GM12872 (cell line): ENCODE measurements at regions not wholly inside any gene's neighbourhood (a gene's known extent, or its start where the extent isn't known, plus 50 kb on each side); places are given as distances from the start of the nearest gene placed in this dataset.

Experiments used
- TF ChIP-seq, protein P1 (sequence below): IDR thresholded peaks from 3 replicates; pipeline ENCODE4 v1.5.1; 2011; ENCODE audit warnings: low read depth, mild to moderate bottlenecking, low read length, moderate library complexity; ENCODE audit not compliant: insufficient read depth

DNA sequence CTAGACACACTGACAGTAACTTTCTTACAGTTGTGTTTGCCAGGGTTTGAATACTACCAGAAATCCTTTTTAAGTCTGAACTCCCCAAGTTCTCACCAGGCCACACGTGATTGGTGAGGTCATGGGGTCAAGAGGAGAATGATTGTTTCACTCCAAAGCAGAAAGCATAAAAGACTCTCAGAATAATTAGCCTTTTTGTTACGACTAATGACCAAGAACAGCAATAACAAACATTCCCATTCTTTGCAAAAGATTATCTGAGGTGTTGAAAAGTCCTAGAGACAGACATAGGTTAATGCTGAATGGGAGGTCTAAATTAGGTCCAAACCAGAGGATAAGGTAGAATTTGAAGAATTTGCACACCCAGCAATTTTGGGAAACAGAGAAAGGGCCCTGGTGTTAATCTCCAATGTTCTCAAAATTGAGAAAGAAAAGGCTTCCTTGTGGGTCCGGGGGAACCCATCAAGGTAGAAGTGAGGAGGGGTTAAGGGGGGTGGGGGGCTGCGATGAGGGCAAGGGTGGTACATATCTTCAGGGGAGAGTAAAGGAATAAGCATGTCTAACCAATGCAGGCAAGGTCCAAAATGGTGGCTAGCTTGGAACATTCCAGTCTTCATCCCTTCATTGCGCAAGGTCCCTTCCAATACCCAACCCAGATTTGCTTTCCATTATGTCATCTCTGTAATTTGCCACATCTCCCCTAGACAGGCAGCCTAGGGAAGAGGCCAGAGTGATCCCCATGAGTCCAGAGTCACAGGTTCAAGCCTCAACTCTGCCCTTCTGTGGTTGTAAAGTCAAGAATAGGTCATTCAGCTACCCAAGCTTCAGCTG, 74.6 kb upstream of the NFIA start:
- TF ChIP-seq, protein P1, sequence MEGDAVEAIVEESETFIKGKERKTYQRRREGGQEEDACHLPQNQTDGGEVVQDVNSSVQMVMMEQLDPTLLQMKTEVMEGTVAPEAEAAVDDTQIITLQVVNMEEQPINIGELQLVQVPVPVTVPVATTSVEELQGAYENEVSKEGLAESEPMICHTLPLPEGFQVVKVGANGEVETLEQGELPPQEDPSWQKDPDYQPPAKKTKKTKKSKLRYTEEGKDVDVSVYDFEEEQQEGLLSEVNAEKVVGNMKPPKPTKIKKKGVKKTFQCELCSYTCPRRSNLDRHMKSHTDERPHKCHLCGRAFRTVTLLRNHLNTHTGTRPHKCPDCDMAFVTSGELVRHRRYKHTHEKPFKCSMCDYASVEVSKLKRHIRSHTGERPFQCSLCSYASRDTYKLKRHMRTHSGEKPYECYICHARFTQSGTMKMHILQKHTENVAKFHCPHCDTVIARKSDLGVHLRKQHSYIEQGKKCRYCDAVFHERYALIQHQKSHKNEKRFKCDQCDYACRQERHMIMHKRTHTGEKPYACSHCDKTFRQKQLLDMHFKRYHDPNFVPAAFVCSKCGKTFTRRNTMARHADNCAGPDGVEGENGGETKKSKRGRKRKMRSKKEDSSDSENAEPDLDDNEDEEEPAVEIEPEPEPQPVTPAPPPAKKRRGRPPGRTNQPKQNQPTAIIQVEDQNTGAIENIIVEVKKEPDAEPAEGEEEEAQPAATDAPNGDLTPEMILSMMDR: no peak

- TF ChIP-seq, protein P1: no peak
Measured at GRCh38 chr1:61005614-61006580, 76.5 kb upstream of the NFIA start.

DNA sequence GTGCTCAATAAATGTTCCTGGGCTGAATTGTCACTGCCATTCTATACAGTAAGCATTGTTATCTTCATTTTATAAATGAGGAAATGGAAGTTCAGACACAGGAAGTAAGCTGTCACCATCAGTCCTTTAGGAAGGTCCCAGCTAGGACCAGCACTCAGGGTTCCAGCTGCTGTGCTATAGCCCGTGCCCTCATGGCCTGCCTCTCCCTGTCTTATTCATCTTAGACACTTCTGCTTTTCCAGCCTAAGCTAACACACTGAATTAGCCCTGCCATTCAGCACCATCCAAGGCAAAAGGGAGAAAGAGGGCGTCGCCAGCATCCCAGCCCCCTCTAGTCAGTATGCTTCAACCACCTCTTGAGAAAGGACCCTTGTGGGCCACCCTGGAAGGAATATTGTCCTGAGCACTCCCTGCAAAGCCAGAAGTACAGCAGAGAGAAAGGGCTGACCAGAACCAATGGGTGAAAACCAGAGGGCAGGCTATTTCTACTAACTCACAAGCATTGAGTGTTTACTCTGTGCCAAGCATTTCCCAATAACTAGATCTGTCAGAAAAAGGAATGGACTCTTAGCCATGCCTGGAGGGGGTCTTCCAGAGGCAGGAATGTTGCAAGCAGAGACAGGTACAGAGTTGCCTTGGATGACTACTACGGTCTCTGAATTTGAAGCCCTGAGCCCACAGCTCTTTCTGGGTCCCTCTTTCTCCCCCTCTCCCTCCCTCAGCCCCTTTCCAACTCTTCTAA, 77.9 kb upstream of the NFIA start:
- TF ChIP-seq, protein P1: no peak

- TF ChIP-seq, protein P1: no peak
Measured at GRCh38 chr1:61000327-61000726, 82.0 kb upstream of the NFIA start.

DNA sequence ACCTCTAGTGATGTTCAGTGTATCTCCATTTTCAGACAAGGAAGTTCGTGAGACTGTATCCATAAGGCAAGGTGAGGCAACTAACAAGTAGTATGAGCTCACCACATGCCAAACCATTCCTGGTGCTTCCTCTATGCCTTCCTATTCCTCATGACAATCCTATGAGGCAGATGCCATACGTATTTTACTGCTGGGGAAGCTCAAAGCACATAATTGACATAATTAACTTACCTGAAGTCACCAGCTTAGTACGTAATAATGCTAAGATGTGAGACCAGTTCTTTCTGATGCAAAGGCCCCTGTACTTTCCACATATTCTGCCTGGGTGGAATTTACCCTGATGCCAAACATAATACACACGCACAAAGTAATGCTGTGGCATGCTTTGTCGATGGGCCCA, 83.6 kb upstream of the NFIA start:
- TF ChIP-seq, protein P1: no peak

DNA sequence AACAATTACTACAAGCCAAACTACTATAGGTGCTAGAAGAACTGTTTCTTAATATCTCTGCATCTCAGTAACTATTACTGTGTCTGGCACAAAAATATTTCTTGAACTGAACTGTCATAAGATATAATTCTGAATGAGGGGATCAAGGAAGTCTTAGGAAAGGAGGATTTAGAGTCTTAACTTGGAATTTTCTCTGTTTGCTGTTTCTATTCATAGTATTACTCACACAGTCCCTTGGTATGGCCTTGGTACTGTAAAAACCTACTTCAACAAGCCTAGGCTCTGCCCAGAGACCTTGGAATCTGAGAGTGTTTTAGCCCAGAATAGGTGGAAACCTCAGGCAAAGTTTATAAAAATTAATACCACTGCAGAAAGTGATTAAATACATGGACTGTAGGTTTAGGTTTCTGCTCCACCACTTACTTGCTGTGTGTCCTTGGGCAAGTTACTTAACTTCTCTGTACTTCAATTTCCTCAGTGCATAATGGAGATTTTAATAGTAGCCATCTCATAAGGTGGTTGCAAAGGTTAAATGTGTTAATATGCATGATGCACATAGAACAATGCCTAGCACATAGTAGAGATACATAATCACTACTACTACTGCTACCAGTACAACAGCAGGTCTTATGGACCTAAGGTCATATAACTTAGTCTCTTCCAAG, 87.4 kb upstream of the NFIA start:
- TF ChIP-seq, protein P1: no peak
